Right lobe of liver (tissue), 4 donors: ENCODE measurements at regions not wholly inside any gene's neighbourhood (a gene's known extent, or its start where the extent isn't known, plus 50 kb on each side); places are given as distances from the start of the nearest gene placed in this dataset.

Source experiments
- CTCF ChIP-seq, 4 donors: fragments of 200-600 bp in 3 of 4; fragments of 450-650 bp in 1 of 4; IDR thresholded peaks; one replicate each; pipeline versions ENCODE4 v1.5.1 to v1.8.0; 2016 to 2022; ENCODE audit warnings: antibody characterized with exemption in 4 of 4, mild to moderate bottlenecking in 2 of 4
- POLR2A ChIP-seq: fragments of 450-650 bp; IDR thresholded peaks from one replicate; pipeline ENCODE4 v1.6.1; 2017; ENCODE audit warnings: antibody characterized with exemption, mild to moderate bottlenecking
- donor health status: DM: no; HTN: no; CAD: no.
- donor health status: DM: no; HTN: no; CAD: no.
- donor health status: DM: no; HTN: yes; CAD: no.

- TF ChIP-seq CTCF (IDR thresholded peaks at IDR 0.05) (no peak), POLR2A (no peak)
Measured at GRCh38 chrX:4358577-4358976, 645.1 kb upstream of the PRKX start.
